NCI-H446 treated with DMSO at 0.1 percent for 48 hours (cell line): ENCODE measurements at regions not wholly inside any gene's neighbourhood (a gene's known extent, or its start where the extent isn't known, plus 50 kb on each side); places are given as distances from the start of the nearest gene placed in this dataset.

Experiments used
- DNase-seq: peaks from one replicate; lab custom pipeline; 2025; lab: John Stamatoyannopoulos, UW

DNA sequence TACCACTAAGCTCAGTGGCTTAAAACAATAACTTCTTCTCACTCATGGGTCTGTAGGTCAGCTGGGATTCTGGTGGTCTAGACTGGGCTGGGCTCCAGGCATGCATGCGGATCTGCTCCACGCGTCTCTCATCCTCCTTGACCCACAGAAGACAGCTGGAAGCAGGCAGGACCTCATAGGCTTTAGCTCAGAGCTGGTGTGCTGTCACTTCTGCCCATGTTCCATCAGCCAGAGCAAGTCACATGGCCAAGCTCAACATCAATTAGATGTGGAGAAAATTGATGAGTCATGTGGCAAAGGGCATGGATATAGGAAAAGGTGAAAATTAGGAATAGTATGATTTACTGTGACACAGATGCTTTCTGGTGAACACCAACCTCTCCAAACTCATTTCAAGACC is 57.4 kb upstream of the PSMF1 start:
- no peak for DNase-seq

DNA sequence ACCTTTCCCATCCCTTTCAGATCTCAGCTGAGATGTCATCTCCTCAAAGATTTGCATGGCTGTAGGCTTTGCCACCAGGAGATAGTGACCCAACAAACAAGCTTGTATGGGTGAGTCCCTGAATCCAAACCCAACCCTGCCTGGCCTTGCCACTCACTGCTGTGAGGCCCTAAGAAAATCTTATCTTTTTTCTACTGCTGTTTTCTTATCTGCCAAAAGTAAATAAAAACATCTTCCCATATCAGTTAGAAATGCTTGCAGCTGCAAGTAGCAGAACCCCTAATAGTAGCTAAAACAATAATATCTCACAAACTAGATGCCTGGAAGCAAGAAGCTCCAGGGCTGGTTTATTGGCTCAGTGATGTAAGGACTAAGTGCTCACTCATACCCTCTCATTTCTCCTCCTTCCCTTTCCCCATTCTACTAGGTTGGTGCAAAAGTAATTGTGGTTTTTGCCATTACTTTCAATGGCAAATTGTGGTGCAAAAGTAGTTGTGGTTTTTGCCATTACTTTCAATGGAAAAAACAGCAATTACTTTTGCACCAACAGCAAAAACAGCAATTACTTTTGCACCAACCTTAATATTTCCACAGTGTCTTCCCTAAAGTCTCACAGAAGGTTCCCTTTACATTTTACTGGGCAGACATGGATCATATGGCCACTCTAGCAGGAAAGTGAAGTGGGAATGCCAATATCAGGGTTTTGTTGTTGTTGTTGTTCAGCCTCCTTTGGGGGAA is 56.7 kb upstream of the PSMF1 start:
- DNase-seq, result no peak

GRCh38 chr20:1062334-1063010 is 55.9 kb upstream of the PSMF1 start:
- DNase-seq, result peak; percentile 31
